H9 (cell line): ENCODE measurements at regions not wholly inside any gene's neighbourhood (a gene's known extent, or its start where the extent isn't known, plus 50 kb on each side); places are given as distances from the start of the nearest gene placed in this dataset.

Experiments used
- DNase-seq: peaks from one replicate; pipeline ENCODE4 v3.0.0-alpha.2; 2017
- H2AFZ ChIP-seq: one replicate; pipeline ENCODE4 v1.6.1; 2013; ENCODE audit warnings: mild to moderate bottlenecking, low read length, control low read depth, moderate library complexity
- H2AK5ac ChIP-seq: 2 replicates; pipeline ENCODE4 v1.6.1; 2013; ENCODE audit warnings: low read length, control low read depth, mixed read lengths; ENCODE audit not compliant: insufficient read length
- H2BK120ac ChIP-seq: one replicate; pipeline ENCODE4 v1.6.1; 2013; ENCODE audit warnings: low read depth, mild to moderate bottlenecking, low read length, control low read depth, inconsistent platforms; ENCODE audit not compliant: poor library complexity, severe bottlenecking
- H2BK12ac ChIP-seq: 2 replicates; pipeline ENCODE4 v1.6.1; 2013; ENCODE audit warnings: low read length, control low read depth, mixed read lengths, low read depth; ENCODE audit not compliant: insufficient read length
- H2BK15ac ChIP-seq: 2 replicates; pipeline ENCODE4 v1.6.1; 2013; ENCODE audit warnings: low read depth, low read length, control low read depth
- H2BK20ac ChIP-seq: one replicate; pipeline ENCODE4 v1.6.1; 2013; ENCODE audit warnings: low read depth, mild to moderate bottlenecking, low read length, control low read depth, inconsistent platforms; ENCODE audit not compliant: poor library complexity, severe bottlenecking
- H2BK5ac ChIP-seq: 2 replicates; pipeline ENCODE4 v1.6.1; 2013; ENCODE audit warnings: low read length, control low read depth, mixed read lengths; ENCODE audit not compliant: insufficient read length
- H3K14ac ChIP-seq: 2 replicates; pipeline ENCODE4 v1.6.1; 2013; ENCODE audit warnings: low read length, control low read depth; ENCODE audit not compliant: insufficient read depth
- H3K18ac ChIP-seq: 2 replicates; pipeline ENCODE4 v1.6.1; 2013; ENCODE audit warnings: low read depth, mild to moderate bottlenecking, mixed read lengths, low read length, control low read depth; ENCODE audit not compliant: insufficient read length
- H3K23ac ChIP-seq: 2 replicates; pipeline ENCODE4 v1.6.1; 2013; ENCODE audit warnings: low read length, control low read depth, mixed read lengths, low read depth; ENCODE audit not compliant: insufficient read length
- H3K23me2 ChIP-seq: 2 replicates; pipeline ENCODE4 v1.6.1; 2013; ENCODE audit warnings: low read depth, mild to moderate bottlenecking, mixed read lengths, low read length, control low read depth; ENCODE audit not compliant: insufficient read length, poor library complexity, severe bottlenecking
- H3K27ac ChIP-seq: 2 replicates; pipeline ENCODE4 v1.5.1; 2013; ENCODE audit warnings: low read length, control low read depth, mixed read lengths, low read depth; ENCODE audit not compliant: insufficient read length
- H3K27me3 ChIP-seq: 2 replicates; pipeline ENCODE4 v1.6.1; 2013; ENCODE audit warnings: low read length, control low read depth, inconsistent platforms; ENCODE audit not compliant: insufficient read depth
- H3K4ac ChIP-seq: 2 replicates; pipeline ENCODE4 v1.6.1; 2013; ENCODE audit warnings: low read depth, mild to moderate bottlenecking, control low read depth, inconsistent platforms, low read length, moderate library complexity
- H3K4me1 ChIP-seq: 2 replicates; pipeline ENCODE4 v1.6.1; 2013; ENCODE audit warnings: low read length, control low read depth, inconsistent platforms; ENCODE audit not compliant: insufficient read depth
- H3K4me2 ChIP-seq: 2 replicates; pipeline ENCODE4 v1.6.1; 2013; ENCODE audit warnings: low read length, control low read depth, mixed read lengths; ENCODE audit not compliant: insufficient read length, insufficient read depth
- H3K56ac ChIP-seq: 2 replicates; pipeline ENCODE4 v1.6.1; 2013; ENCODE audit warnings: low read depth, mild to moderate bottlenecking, mixed read lengths, low read length, control low read depth; ENCODE audit not compliant: insufficient read length
- H3K79me1 ChIP-seq: 2 replicates; pipeline ENCODE4 v1.6.1; 2013; ENCODE audit warnings: low read depth, mild to moderate bottlenecking, moderate library complexity, low read length, control low read depth, inconsistent platforms; ENCODE audit not compliant: insufficient read depth, poor library complexity, severe bottlenecking
- H3K79me2 ChIP-seq: 2 replicates; pipeline ENCODE4 v1.6.1; 2013; ENCODE audit warnings: low read length, control low read depth, inconsistent platforms; ENCODE audit not compliant: insufficient read depth
- H3K9ac ChIP-seq: 2 replicates; pipeline ENCODE4 v1.6.1; 2013; ENCODE audit warnings: low read length, control low read depth, mixed read lengths; ENCODE audit not compliant: insufficient read length; ENCODE audit errors: extremely low read depth
- H3K9me3 ChIP-seq: one replicate; pipeline ENCODE4 v1.6.1; 2013; ENCODE audit warnings: low read depth, low read length, inconsistent platforms; ENCODE audit not compliant: control insufficient read depth
- H3T11ph ChIP-seq: one replicate; pipeline ENCODE4 v1.6.1; 2013; ENCODE audit warnings: mild to moderate bottlenecking, low read length, control low read depth, inconsistent platforms
- H4K20me1 ChIP-seq: one replicate; pipeline ENCODE4 v1.6.1; 2013; ENCODE audit not compliant: control insufficient read depth, insufficient read length, insufficient read depth
- H4K5ac ChIP-seq: 2 replicates; pipeline ENCODE4 v1.6.1; 2013; ENCODE audit warnings: low read depth, mild to moderate bottlenecking, mixed read lengths, low read length, control low read depth; ENCODE audit not compliant: insufficient read length
- H4K8ac ChIP-seq: replicated peaks from 2 replicates; pipeline ENCODE4 v1.6.1; 2013; ENCODE audit warnings: low read length, control low read depth, mixed read lengths, low read depth; ENCODE audit not compliant: insufficient read length
- H4K91ac ChIP-seq: 2 replicates; pipeline ENCODE4 v1.6.1; 2013; ENCODE audit warnings: low read depth, mild to moderate bottlenecking, moderate library complexity, mixed read lengths, low read length, control low read depth; ENCODE audit not compliant: insufficient read length
- H3K27ac Mint-ChIP-seq, 3 experiments: 2 replicates in 2 of 3; 3 replicates in 1 of 3; pipeline ENCODE4 v1.8.0; 2020 to 2021; ENCODE audit warnings: mixed read lengths in 3 of 3, mild to moderate bottlenecking in 1 of 3, moderate library complexity in 1 of 3
- H3K27me3 Mint-ChIP-seq: 2 replicates; pipeline ENCODE4 v1.8.0; 2021; ENCODE audit warnings: low read depth, mild to moderate bottlenecking, moderate library complexity, mixed read lengths
- H3K36me3 Mint-ChIP-seq, 3 experiments: 2 replicates in 2 of 3; 3 replicates in 1 of 3; pipeline ENCODE4 v1.8.0; 2020 to 2021; ENCODE audit warnings: low read depth in 3 of 3, mixed read lengths in 3 of 3; ENCODE audit not compliant: insufficient read depth in 1 of 3
- H3K4me1 Mint-ChIP-seq, 2 experiments: 2 replicates each; pipeline ENCODE4 v1.8.0; 2020; ENCODE audit warnings: mixed read lengths in 2 of 2
- H3K4me3 Mint-ChIP-seq, 2 experiments: 2 replicates in 1 of 2; 3 replicates in 1 of 2; pipeline ENCODE4 v1.8.0; 2020 to 2021; ENCODE audit warnings: mild to moderate bottlenecking in 2 of 2, mixed read lengths in 2 of 2, moderate library complexity in 1 of 2
- H3K9me3 Mint-ChIP-seq, 2 experiments: 2 replicates in 1 of 2; 3 replicates in 1 of 2; pipeline ENCODE4 v1.8.0; 2020; ENCODE audit warnings: mild to moderate bottlenecking in 2 of 2, mixed read lengths in 2 of 2, moderate library complexity in 1 of 2
- WGBS: extraction: QIAGEN DNeasy Blood & Tissue Kit; methylation state at CpG from one replicate; pipeline ENCODE4 v1.1.7; 2013; ENCODE audit warnings: missing lambda C conversion rate, low lambda C conversion rate, mixed read lengths; ENCODE audit not compliant: insufficient read length; ENCODE audit errors: extremely low coverage; 5-methylcytosine and 5-hydroxymethylcytosine counted together
- TF ChIP-seq, protein P1 (sequence below): fragments of 200-600 bp; sonication (generic); conservative IDR thresholded peaks from 3 replicates; pipeline ENCODE4 v1.8.0; 2021; ENCODE audit warnings: antibody characterized with exemption, mild to moderate bottlenecking

DNA sequence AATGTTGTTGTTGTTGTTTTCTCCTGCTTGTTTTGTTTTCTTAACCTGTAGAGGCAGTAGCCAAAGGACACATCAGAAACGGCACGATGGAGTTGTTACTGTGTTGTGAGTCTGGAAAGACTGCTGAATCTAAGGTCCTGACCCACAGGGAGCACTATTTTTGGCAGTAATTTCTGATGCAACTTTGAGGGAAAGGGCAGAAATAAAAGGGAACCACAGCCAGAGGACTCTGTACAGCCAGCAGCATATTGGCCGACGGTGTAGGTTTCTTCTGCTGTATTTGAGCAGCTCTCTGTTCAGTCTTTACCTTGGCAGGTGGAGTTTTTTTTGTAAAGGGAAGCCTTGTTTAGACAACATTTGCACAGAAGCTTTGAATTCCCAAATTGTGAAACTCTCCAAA lies 203.0 kb upstream of the GPR101 start:
- no peaks in the 10 kb centered on the region for H3K79me2 ChIP-seq
- H3K79me1 ChIP-seq, result no peaks in the 10 kb centered on the region
- no peak overlapping the region for H2BK120ac ChIP-seq
- H3K4me1 ChIP-seq, result no peaks in the 10 kb centered on the region
- no CpG with 5 or more reads among the region's 4 CpGs for WGBS
- H4K5ac ChIP-seq, result no peak overlapping the region
- H2BK5ac ChIP-seq, result no peak overlapping the region
- no peak for DNase-seq
- peaks cover 5% of the 10 kb centered on the region for H3K9me3 ChIP-seq
- Mint-ChIP-seq H3K9me3 (peaks cover 4 to 50% of the 10 kb centered on the region in 2 experiments; a peak in 4 of 5 replicates), H3K27me3 (no peaks in the 10 kb centered on the region; the same call in 1 of the 2 replicates), H3K4me3 (no peak overlapping the region), H3K36me3 (peaks cover 0 to 10% (median 3%) of the 10 kb centered on the region in 3 experiments; a peak in 3 of 7 replicates), H3K27ac (no peak overlapping the region), H3K4me1 (peaks cover 30 to 40% of the 10 kb centered on the region in 2 experiments)
- no peak overlapping the region for H2BK15ac ChIP-seq
- no peak overlapping the region for H3K9ac ChIP-seq
- no peak overlapping the region for H3K18ac ChIP-seq
- H4K20me1 ChIP-seq, result no peaks in the 10 kb centered on the region
- H2BK20ac ChIP-seq, result no peak overlapping the region
- H3K4me2 ChIP-seq, result no peak overlapping the region
- H4K8ac ChIP-seq, result no peak overlapping the region
- no peak overlapping the region for H3K4ac ChIP-seq
- no peak overlapping the region for H3K14ac ChIP-seq
- no peak overlapping the region for H2AFZ ChIP-seq
- H4K91ac ChIP-seq, result no peak overlapping the region
- no peaks in the 10 kb centered on the region for H3K23me2 ChIP-seq
- TF ChIP-seq, protein P1, sequence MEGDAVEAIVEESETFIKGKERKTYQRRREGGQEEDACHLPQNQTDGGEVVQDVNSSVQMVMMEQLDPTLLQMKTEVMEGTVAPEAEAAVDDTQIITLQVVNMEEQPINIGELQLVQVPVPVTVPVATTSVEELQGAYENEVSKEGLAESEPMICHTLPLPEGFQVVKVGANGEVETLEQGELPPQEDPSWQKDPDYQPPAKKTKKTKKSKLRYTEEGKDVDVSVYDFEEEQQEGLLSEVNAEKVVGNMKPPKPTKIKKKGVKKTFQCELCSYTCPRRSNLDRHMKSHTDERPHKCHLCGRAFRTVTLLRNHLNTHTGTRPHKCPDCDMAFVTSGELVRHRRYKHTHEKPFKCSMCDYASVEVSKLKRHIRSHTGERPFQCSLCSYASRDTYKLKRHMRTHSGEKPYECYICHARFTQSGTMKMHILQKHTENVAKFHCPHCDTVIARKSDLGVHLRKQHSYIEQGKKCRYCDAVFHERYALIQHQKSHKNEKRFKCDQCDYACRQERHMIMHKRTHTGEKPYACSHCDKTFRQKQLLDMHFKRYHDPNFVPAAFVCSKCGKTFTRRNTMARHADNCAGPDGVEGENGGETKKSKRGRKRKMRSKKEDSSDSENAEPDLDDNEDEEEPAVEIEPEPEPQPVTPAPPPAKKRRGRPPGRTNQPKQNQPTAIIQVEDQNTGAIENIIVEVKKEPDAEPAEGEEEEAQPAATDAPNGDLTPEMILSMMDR, result no peak
- no peak overlapping the region for H3T11ph ChIP-seq
- H3K56ac ChIP-seq, result no peak overlapping the region
- no peak overlapping the region for H3K27ac ChIP-seq
- no peak overlapping the region for H3K23ac ChIP-seq
- no peaks in the 10 kb centered on the region for H3K27me3 ChIP-seq
- no peak overlapping the region for H2BK12ac ChIP-seq
- no peak overlapping the region for H2AK5ac ChIP-seq
